Fibroblast of mammary gland (primary cell): ENCODE measurements at regions not wholly inside any gene's neighbourhood (a gene's known extent, or its start where the extent isn't known, plus 50 kb on each side); places are given as distances from the start of the nearest gene placed in this dataset.

ENCODE experiments used
- DNase-seq: peaks from one replicate; pipeline ENCODE4 v3.0.0-alpha.2; 2010; ENCODE audit warnings: low read depth
- H3K4me3 ChIP-seq: 2 replicates; pipeline ENCODE4 v1.5.1; 2011; ENCODE audit warnings: low read depth, mild to moderate bottlenecking, low read length, moderate library complexity; ENCODE audit not compliant: control insufficient read depth
- CTCF ChIP-seq: conservative IDR thresholded peaks from 2 replicates; pipeline ENCODE4 v1.5.1; 2011; ENCODE audit warnings: low read depth, low read length, inconsistent platforms; ENCODE audit not compliant: control insufficient read depth, insufficient read depth

- H3K4me3 ChIP-seq: no peak overlapping the region
- TF ChIP-seq CTCF: no peak
- no peak for DNase-seq
These were observed 100.9 kb downstream of the AASDHPPT start for GRCh38 chr11:106178361-106178760.

DNA sequence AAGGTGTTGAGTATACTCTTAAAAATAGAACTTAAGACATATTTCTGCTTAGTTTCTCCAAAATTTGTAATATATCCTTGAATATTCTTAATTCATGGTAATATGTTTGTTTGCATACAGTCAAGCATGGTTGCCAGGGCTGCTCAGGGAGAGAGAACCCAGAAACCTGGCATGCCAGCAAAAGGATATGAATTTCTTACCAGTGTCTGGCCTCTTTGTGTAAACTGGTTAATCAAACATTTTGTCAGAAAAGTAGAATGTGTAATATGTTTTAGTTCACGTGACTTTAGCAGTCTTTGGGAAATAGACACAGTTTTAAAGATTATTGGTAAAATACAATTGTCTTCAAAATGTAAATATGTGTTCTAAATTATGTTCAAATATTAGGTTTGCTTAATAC lies 101.6 kb downstream of the AASDHPPT start:
- DNase-seq: no peak
- TF ChIP-seq CTCF: no peak

GRCh38 chr11:106186630-106187029 lies 109.2 kb downstream of the AASDHPPT start:
- DNase-seq: no peak
- no peak for TF ChIP-seq CTCF
- no peak overlapping the region for H3K4me3 ChIP-seq

More for the DNA sequence above, 101.6 kb downstream of the AASDHPPT start:
- H3K4me3 ChIP-seq: no peak overlapping the region

GRCh38 chr11:106187860-106188456 lies 110.5 kb downstream of the AASDHPPT start:
- H3K4me3 ChIP-seq: no peak overlapping the region
- TF ChIP-seq CTCF: no peak
- DNase-seq: peak; percentile 2

- DNase-seq: no peak
- no peak for TF ChIP-seq CTCF
- H3K4me3 ChIP-seq: no peak overlapping the region
These were observed 116.5 kb downstream of the AASDHPPT start for GRCh38 chr11:106193956-106194355.

DNA sequence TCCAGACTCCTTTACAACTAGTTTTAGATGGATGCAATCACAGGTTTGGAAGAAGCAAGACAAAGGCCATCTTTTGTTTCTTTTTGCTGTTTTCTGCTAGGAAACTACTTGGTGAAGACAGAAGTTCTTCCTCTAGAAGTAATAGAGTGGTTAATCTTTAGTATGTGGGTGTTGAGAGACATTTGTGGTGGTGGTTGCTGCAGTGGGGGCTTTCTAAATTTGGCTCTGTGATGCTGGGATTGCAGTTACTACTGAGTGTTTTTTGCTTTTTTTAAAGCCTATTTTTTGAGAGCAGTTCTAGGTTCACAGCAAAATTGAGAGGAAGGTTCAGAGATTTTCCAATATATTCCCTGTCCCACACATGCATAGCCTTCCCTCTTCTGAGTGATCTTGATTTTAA lies 120.0 kb downstream of the AASDHPPT start:
- TF ChIP-seq CTCF: no peak
- no peak overlapping the region for H3K4me3 ChIP-seq
- no peak for DNase-seq

- no peak for TF ChIP-seq CTCF
- DNase-seq: no peak
- H3K4me3 ChIP-seq: no peak overlapping the region
These were observed 125.6 kb downstream of the AASDHPPT start for GRCh38 chr11:106202935-106203620.
